ENCODE measurements at regions not wholly inside any gene's neighbourhood (a gene's known extent, or its start where the extent isn't known, plus 50 kb on each side); places are given as distances from the start of the nearest gene placed in this dataset.

DNA sequence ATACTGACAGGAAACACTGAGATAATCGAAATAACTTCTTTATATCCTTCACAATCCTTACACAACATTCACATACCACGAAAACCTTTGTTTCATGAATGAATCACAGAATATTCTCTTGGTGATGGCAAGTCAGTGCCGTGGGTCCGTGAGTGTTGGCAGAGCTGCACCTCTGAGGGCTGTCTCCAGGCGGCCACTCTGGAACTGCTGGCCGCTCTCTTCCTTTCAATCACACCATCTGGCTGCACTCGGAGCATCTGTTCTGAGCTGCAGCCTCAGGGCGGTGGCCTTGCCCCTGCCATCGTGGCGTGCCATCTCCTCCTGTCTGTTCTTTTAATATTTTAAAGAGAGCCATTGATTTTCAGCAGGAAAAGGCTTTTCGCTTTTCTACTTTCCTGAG, 129.4 kb upstream of the AFDN start:
- Histone ChIP-seq H2AFZ (ENCODE audit: low read depth, low read length) (no peak overlapping the region), H3K4me2 (ENCODE audit: low read length) (no peak overlapping the region), H3K4me3 (ENCODE audit: low read length) (no peak overlapping the region), H3K9me3 (ENCODE audit: low read length) (no peaks in the 10 kb centered on the region), H3K9ac (ENCODE audit: low read length) (no peak overlapping the region), H3K27ac (ENCODE audit: low read length) (no peak overlapping the region), H3K36me3 (ENCODE audit: insufficient read depth, low read length) (no peaks in the 10 kb centered on the region), H3K9me2 (ENCODE audit: insufficient read depth, low read length) (no peaks in the 10 kb centered on the region), H3F3A (ENCODE audit: insufficient read depth, low read length, poor library complexity, severe bottlenecking) (no peaks in the 10 kb centered on the region), H3K79me2 (replicated peaks; ENCODE audit: insufficient read depth, low read length) (no peaks in the 10 kb centered on the region), H4K20me1 (ENCODE audit: insufficient read depth) (no peaks in the 10 kb centered on the region), H3K27me3 (ENCODE audit: insufficient read depth, low read depth, low read length) (no peaks in the 10 kb centered on the region)
- TF ChIP-seq, protein P1, sequence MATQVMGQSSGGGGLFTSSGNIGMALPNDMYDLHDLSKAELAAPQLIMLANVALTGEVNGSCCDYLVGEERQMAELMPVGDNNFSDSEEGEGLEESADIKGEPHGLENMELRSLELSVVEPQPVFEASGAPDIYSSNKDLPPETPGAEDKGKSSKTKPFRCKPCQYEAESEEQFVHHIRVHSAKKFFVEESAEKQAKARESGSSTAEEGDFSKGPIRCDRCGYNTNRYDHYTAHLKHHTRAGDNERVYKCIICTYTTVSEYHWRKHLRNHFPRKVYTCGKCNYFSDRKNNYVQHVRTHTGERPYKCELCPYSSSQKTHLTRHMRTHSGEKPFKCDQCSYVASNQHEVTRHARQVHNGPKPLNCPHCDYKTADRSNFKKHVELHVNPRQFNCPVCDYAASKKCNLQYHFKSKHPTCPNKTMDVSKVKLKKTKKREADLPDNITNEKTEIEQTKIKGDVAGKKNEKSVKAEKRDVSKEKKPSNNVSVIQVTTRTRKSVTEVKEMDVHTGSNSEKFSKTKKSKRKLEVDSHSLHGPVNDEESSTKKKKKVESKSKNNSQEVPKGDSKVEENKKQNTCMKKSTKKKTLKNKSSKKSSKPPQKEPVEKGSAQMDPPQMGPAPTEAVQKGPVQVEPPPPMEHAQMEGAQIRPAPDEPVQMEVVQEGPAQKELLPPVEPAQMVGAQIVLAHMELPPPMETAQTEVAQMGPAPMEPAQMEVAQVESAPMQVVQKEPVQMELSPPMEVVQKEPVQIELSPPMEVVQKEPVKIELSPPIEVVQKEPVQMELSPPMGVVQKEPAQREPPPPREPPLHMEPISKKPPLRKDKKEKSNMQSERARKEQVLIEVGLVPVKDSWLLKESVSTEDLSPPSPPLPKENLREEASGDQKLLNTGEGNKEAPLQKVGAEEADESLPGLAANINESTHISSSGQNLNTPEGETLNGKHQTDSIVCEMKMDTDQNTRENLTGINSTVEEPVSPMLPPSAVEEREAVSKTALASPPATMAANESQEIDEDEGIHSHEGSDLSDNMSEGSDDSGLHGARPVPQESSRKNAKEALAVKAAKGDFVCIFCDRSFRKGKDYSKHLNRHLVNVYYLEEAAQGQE (IDR thresholded peaks at IDR 0.05; ENCODE audit: borderline replicate concordance) = no peak
- no peak for TF ChIP-seq EP300 (conservative IDR thresholded peaks at IDR 0.05; ENCODE audit: poor library complexity, severe bottlenecking)
- no peak for TF ChIP-seq RAD21 (conservative IDR thresholded peaks at IDR 0.05)
- no peak for TF ChIP-seq EZH2 (IDR thresholded peaks at IDR 0.05; ENCODE audit: borderline replicate concordance, insufficient read depth, low read length, poor library complexity, severe bottlenecking)
- TF ChIP-seq, protein P2, sequence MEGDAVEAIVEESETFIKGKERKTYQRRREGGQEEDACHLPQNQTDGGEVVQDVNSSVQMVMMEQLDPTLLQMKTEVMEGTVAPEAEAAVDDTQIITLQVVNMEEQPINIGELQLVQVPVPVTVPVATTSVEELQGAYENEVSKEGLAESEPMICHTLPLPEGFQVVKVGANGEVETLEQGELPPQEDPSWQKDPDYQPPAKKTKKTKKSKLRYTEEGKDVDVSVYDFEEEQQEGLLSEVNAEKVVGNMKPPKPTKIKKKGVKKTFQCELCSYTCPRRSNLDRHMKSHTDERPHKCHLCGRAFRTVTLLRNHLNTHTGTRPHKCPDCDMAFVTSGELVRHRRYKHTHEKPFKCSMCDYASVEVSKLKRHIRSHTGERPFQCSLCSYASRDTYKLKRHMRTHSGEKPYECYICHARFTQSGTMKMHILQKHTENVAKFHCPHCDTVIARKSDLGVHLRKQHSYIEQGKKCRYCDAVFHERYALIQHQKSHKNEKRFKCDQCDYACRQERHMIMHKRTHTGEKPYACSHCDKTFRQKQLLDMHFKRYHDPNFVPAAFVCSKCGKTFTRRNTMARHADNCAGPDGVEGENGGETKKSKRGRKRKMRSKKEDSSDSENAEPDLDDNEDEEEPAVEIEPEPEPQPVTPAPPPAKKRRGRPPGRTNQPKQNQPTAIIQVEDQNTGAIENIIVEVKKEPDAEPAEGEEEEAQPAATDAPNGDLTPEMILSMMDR (IDR thresholded peaks at IDR 0.05; ENCODE audit: poor library complexity, severe bottlenecking) = no peak
- TF ChIP-seq TAF1 (IDR thresholded peaks at IDR 0.05; ENCODE audit: low read depth) = no peak

DNA sequence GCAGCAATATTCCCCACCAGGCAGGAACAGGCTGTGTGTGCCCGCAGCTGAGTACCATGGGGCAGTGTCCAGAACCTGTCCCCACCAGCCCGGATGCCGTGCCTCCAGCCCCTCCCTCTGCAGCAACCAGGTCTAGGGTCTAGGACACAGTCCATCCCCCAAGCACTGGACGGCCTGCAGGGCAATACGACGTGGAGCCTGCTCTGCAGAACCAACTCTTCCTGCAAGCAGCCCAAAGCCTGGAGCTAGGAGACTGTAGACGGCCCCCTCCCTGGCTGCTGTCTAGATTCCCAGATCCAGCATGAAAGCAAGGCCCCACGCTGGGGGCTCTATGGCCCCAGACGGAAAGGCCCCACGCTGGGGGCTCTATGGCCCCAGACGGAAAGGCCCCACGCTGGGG, 128.2 kb upstream of the AFDN start:
- Histone ChIP-seq H3F3A (ENCODE audit: insufficient read depth, low read length, poor library complexity, severe bottlenecking) (no peaks in the 10 kb centered on the region), H3K4me3 (ENCODE audit: low read length) (no peak overlapping the region), H4K20me1 (ENCODE audit: insufficient read depth) (no peaks in the 10 kb centered on the region), H3K4me2 (ENCODE audit: low read length) (no peak overlapping the region), H3K79me2 (replicated peaks; ENCODE audit: insufficient read depth, low read length) (no peaks in the 10 kb centered on the region), H3K27ac (ENCODE audit: low read length) (no peak overlapping the region), H3K9me3 (ENCODE audit: low read length) (no peaks in the 10 kb centered on the region), H3K9ac (ENCODE audit: low read length) (no peak overlapping the region), H3K9me2 (ENCODE audit: insufficient read depth, low read length) (no peaks in the 10 kb centered on the region), H3K27me3 (ENCODE audit: insufficient read depth, low read depth, low read length) (no peaks in the 10 kb centered on the region), H3K36me3 (ENCODE audit: insufficient read depth, low read length) (no peaks in the 10 kb centered on the region), H2AFZ (ENCODE audit: low read depth, low read length) (no peak overlapping the region)
- TF ChIP-seq TAF1 (IDR thresholded peaks at IDR 0.05; ENCODE audit: low read depth) = no peak
- no peak for TF ChIP-seq EZH2 (IDR thresholded peaks at IDR 0.05; ENCODE audit: borderline replicate concordance, insufficient read depth, low read length, poor library complexity, severe bottlenecking)
- TF ChIP-seq EP300 (conservative IDR thresholded peaks at IDR 0.05; ENCODE audit: poor library complexity, severe bottlenecking) = no peak
- TF ChIP-seq SMC3 (conservative IDR thresholded peaks at IDR 0.05; ENCODE audit: poor library complexity) = no peak
- no peak for TF ChIP-seq MXI1 (conservative IDR thresholded peaks at IDR 0.05; ENCODE audit: poor library complexity, severe bottlenecking)
- TF ChIP-seq, protein P2 (IDR thresholded peaks at IDR 0.05; ENCODE audit: poor library complexity, severe bottlenecking) = no peak
- no peak for TF ChIP-seq POLR2AphosphoS5 (IDR thresholded peaks at IDR 0.05)
- TF ChIP-seq, protein P1 (IDR thresholded peaks at IDR 0.05; ENCODE audit: borderline replicate concordance) = no peak
- no peak for TF ChIP-seq RAD21 (conservative IDR thresholded peaks at IDR 0.05)
